ENCODE measurements at regions not wholly inside any gene's neighbourhood (a gene's known extent, or its start where the extent isn't known, plus 50 kb on each side); places are given as distances from the start of the nearest gene placed in this dataset.

DNA sequence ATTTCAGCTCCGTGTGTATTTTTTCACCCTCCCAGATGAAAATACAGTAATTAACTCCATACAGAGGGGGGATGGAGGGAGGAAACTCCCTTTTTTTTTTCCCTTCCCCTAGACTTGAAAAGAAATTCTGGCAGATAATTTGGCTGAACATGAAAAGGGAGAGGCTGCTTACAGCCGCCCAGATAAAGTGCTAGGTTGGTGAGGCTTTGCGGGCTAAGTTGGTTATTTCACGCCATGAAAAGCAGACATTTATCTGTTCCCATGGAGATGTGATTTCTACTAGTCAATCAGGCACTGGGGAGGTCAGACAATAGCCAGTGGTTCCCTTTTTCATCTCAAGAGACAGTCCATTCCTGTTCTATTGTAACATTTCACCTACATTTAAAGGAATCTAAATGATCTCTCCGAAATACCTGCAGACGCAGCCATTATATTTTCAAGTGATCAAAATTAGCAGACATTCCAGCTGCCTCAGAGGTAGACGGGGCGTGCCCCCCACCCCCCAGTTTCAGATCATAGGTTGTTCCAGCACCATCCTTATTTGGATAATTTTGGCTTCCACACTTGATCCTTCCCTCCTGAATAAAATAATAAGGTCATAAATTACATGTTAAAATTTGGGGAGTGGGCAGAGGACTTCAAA is 143.9 kb upstream of the ZNF217 start:
- Histone ChIP-seq H3K4me3 (ENCODE audit: low read depth, low read length) (peak overlapping the region; percentile 44), H3K4me1 (peaks cover 28% of the 10 kb centered on the region), H3K27ac (peak overlapping the region; percentile 89)

DNA sequence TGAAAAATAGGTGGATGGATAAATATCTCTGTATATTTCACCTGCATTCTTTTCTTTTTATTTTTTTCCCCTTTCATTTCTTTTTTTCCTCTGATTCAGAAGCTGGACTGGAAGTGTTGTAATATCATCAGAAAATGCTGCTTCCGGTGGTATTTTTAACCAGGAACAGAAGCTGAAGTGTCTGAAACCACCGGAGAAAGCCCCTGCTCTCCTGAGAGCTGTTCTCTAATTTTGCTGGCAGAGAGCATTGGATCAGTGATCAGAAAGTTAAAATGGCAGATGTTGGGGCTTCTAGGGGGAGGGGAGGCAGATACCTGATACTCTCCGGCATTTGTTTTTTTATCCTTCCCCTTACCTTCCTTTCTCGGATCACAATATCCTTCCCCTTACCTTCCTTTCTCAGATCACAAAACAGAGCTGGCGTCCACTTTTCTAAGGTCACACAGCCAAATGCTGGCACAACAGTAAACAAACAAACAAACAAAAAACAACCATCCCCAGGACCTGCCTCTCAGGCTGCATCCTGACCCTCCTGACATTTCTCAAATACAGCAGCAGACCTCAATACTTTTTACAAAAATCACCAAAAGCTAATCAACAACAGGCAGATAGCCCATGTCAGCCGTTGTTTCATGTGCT is 143.2 kb upstream of the ZNF217 start:
- Histone ChIP-seq H3K4me2 (ENCODE audit: low read length) (peak overlapping the region; percentile 71), H3K27ac (peak overlapping the region; percentile 89), H3K27me3 (ENCODE audit: control insufficient read depth, insufficient read depth, low read length) (no peaks in the 10 kb centered on the region), H3K36me3 (ENCODE audit: control insufficient read depth, insufficient read depth, low read length) (no peaks in the 10 kb centered on the region), H3K4me1 (peaks cover 28% of the 10 kb centered on the region), H3K79me2 (no peaks in the 10 kb centered on the region), H3K9me3 (ENCODE audit: control insufficient read depth, low read length) (no peaks in the 10 kb centered on the region), H2AFZ (peak overlapping the region; percentile 84), H3K4me3 (ENCODE audit: low read depth, low read length) (peak overlapping the region; percentile 44), H3K9ac (no peak overlapping the region)
- TF ChIP-seq CTCF (IDR thresholded peaks at IDR 0.05): no peak

More for the DNA sequence above, 143.9 kb upstream of the ZNF217 start:
- H3K9me3 ChIP-seq (ENCODE audit: control insufficient read depth, low read length): no peaks in the 10 kb centered on the region
- no peak overlapping the region for H3K9ac ChIP-seq
- peak overlapping the region; percentile 84 for H2AFZ ChIP-seq
- H3K36me3 ChIP-seq (ENCODE audit: control insufficient read depth, insufficient read depth, low read length): no peaks in the 10 kb centered on the region
- TF ChIP-seq CTCF (IDR thresholded peaks at IDR 0.05): no peak
- no peaks in the 10 kb centered on the region for H3K27me3 ChIP-seq (ENCODE audit: control insufficient read depth, insufficient read depth, low read length)
- peak overlapping the region; percentile 71 for H3K4me2 ChIP-seq (ENCODE audit: low read length)
- H3K79me2 ChIP-seq: no peaks in the 10 kb centered on the region

GRCh38 chr20:53736122-53736756 is 142.6 kb upstream of the ZNF217 start:
- Histone ChIP-seq H2AFZ (peak overlapping the region; percentile 84), H3K9ac (no peak overlapping the region), H3K4me2 (ENCODE audit: low read length) (peak overlapping the region; percentile 71), H3K9me3 (ENCODE audit: control insufficient read depth, low read length) (no peaks in the 10 kb centered on the region), H3K27me3 (ENCODE audit: control insufficient read depth, insufficient read depth, low read length) (no peaks in the 10 kb centered on the region), H3K4me3 (ENCODE audit: low read depth, low read length) (no peak overlapping the region), H3K4me1 (peaks cover 28% of the 10 kb centered on the region), H3K27ac (peak overlapping the region; percentile 89), H3K36me3 (ENCODE audit: control insufficient read depth, insufficient read depth, low read length) (no peaks in the 10 kb centered on the region), H3K79me2 (no peaks in the 10 kb centered on the region)
- TF ChIP-seq CTCF (IDR thresholded peaks at IDR 0.05): no peak

- Histone ChIP-seq H3K27ac (peak overlapping the region; percentile 50), H3K4me3 (ENCODE audit: low read depth, low read length) (no peak overlapping the region)
- TF ChIP-seq CTCF (IDR thresholded peaks at IDR 0.05): no peak
These were observed 142.0 kb upstream of the ZNF217 start for GRCh38 chr20:53735536-53736050.

More at GRCh38 chr20:53735536-53736050, 142.0 kb upstream of the ZNF217 start:
- Histone ChIP-seq H2AFZ (peak overlapping the region; percentile 59), H3K4me1 (peaks cover 28% of the 10 kb centered on the region), H3K79me2 (no peaks in the 10 kb centered on the region), H3K9me3 (ENCODE audit: control insufficient read depth, low read length) (no peaks in the 10 kb centered on the region), H3K36me3 (ENCODE audit: control insufficient read depth, insufficient read depth, low read length) (no peaks in the 10 kb centered on the region), H3K27me3 (ENCODE audit: control insufficient read depth, insufficient read depth, low read length) (no peaks in the 10 kb centered on the region), H3K9ac (no peak overlapping the region), H3K4me2 (ENCODE audit: low read length) (no peak overlapping the region)

All from parathyroid adenoma (tissue), 2 donors.